Breast epithelium (tissue), 4 donors: ENCODE measurements at regions not wholly inside any gene's neighbourhood (a gene's known extent, or its start where the extent isn't known, plus 50 kb on each side); places are given as distances from the start of the nearest gene placed in this dataset.

Experiments used
- DNase-seq, 2 donors: peaks; one replicate each; pipeline ENCODE4 v3.0.0-alpha.2; 2019; ENCODE audit warnings: low spot score in 2 of 2
- H3K27ac ChIP-seq, 2 donors: fragments of 200-600 bp; sonication (generic) in 1 of 2; one replicate each; pipeline ENCODE4 v1.5.1; 2016 to 2019; ENCODE audit warnings: mild to moderate bottlenecking in 1 of 2
- H3K27me3 ChIP-seq, 2 donors: fragments of 200-600 bp; sonication (generic) in 1 of 2; one replicate each; pipeline versions ENCODE4 v1.5.1 to v1.6.0; 2017 to 2019; ENCODE audit warnings: control low read depth in 1 of 2, mild to moderate bottlenecking in 1 of 2
- H3K36me3 ChIP-seq: fragments of 200-600 bp; one replicate; pipeline ENCODE4 v1.5.1; 2019
- H3K4me1 ChIP-seq, 2 donors: fragments of 200-600 bp; sonication (generic); one replicate each; pipeline ENCODE4 v1.5.1; 2016 to 2019; ENCODE audit warnings: control low read depth in 1 of 2
- H3K4me3 ChIP-seq, 3 donors: fragments of 200-600 bp; sonication (generic); 1 replicate in 2 of 3; 2 replicates in 1 of 3; pipeline ENCODE4 v1.5.1; 2016 to 2019; ENCODE audit warnings: mild to moderate bottlenecking in 3 of 3, moderate library complexity in 2 of 3
- H3K9me3 ChIP-seq, 2 donors: fragments of 200-600 bp; sonication (generic) in 1 of 2; one replicate each; pipeline ENCODE4 v1.5.1; 2016 to 2019; ENCODE audit warnings: control low read depth in 1 of 2
- POLR2A ChIP-seq: fragments of 450-650 bp; IDR thresholded peaks from one replicate; pipeline ENCODE4 v1.6.1; 2016; ENCODE audit warnings: antibody characterized with exemption, mild to moderate bottlenecking, moderate library complexity
- POLR2AphosphoS5 ChIP-seq, 3 donors: sonication (generic); formaldehyde crosslinking; IDR thresholded peaks; one replicate each; pipeline ENCODE4 v1.6.1; 2017; ENCODE audit warnings: antibody characterized with exemption in 3 of 3
- intact Hi-C: fragments of 100-400 bp; cut with DNase I; formaldehyde crosslinking; loops from one replicate; pipeline ENCODE4 v1.15.1; 2023; ENCODE audit warnings: low total_unique reads
- TF ChIP-seq, protein P1 (sequence below), 3 donors: fragments of 450-650 bp; IDR thresholded peaks; one replicate each; pipeline ENCODE4 v1.5.1; 2016 to 2017; ENCODE audit warnings: antibody characterized with exemption in 3 of 3, mild to moderate bottlenecking in 3 of 3, moderate library complexity in 3 of 3

DNA sequence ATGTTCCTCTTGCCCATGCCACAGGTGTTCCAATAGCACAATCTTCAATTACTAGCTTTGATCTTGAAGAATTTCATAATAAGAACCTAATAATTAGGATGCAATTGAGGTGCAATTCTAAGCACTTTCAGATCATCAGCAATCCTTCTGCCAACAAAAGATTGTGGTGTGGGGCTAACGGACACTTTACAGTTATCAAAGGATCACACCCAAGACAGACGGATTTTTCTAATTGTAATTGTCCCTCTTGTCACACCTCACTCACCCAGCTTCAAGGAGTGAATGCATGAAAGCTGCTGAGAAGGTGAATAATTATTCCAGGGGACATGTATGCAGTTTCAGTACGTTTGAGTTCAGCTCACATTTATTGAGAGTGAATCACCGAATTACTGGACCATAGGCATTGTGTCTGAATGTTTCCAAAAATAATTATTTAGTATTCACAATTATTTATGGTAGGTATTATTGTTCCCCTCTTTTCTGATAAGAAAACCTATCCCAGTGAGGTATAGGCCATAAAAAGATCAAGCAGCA lies 438.5 kb upstream of the TRIB2 start:
- Histone ChIP-seq H3K9me3 (no peaks in the 10 kb centered on the region), H3K36me3 (no peaks in the 10 kb centered on the region), H3K27me3 (no peaks in the 10 kb centered on the region), H3K4me3 (no peak overlapping the region), H3K4me1 (no peaks in the 10 kb centered on the region), H3K27ac (no peak overlapping the region)
- TF ChIP-seq POLR2AphosphoS5 (IDR thresholded peaks at IDR 0.05): no peak
- TF ChIP-seq, protein P1, sequence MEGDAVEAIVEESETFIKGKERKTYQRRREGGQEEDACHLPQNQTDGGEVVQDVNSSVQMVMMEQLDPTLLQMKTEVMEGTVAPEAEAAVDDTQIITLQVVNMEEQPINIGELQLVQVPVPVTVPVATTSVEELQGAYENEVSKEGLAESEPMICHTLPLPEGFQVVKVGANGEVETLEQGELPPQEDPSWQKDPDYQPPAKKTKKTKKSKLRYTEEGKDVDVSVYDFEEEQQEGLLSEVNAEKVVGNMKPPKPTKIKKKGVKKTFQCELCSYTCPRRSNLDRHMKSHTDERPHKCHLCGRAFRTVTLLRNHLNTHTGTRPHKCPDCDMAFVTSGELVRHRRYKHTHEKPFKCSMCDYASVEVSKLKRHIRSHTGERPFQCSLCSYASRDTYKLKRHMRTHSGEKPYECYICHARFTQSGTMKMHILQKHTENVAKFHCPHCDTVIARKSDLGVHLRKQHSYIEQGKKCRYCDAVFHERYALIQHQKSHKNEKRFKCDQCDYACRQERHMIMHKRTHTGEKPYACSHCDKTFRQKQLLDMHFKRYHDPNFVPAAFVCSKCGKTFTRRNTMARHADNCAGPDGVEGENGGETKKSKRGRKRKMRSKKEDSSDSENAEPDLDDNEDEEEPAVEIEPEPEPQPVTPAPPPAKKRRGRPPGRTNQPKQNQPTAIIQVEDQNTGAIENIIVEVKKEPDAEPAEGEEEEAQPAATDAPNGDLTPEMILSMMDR (IDR thresholded peaks at IDR 0.05): no peak
- no peak for TF ChIP-seq POLR2A
- intact Hi-C loops: no loop called here
- no peak for DNase-seq

DNA sequence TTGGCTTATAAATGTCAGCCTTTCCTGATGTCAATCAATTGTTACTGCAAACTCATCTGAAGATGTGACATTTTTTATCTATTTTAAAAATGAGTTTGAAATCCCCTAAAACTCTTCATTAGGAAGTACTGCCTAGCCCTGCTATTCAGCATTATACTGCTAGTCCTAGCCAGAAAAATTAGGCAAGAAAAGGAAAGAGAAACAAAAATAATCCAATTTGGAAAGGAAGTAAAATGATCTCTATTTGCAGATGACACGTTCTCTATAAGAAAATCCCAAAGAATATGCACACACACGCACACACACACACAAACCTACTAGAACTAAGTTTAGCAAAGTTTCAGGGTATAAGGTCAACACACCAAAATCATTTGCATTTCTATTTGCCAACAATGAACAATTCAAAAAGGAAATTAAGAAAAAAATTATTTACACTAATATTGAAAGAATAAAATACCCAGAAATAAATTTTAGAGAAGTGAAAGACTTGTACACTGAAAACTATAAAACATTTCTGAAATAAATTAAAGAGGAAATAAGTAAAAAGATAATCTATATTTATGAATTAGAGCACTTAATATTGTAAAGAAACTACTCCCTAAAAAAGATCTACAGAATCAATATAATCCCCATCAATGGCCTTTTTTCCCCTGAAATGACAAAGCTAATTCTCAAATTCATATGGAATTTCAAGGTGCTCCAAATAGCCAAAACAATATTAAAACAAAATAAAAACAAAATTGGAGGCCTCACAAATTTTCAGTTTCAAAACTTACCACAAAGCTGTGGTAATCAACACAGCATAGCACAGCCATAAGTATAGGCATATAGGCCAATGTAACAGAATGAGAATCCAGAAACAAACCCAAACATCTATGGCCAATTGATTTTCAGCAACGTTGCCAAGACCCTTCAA lies 433.7 kb upstream of the TRIB2 start:
- Histone ChIP-seq H3K27ac (no peak overlapping the region), H3K9me3 (no peaks in the 10 kb centered on the region), H3K4me3 (no peak overlapping the region), H3K36me3 (no peaks in the 10 kb centered on the region), H3K27me3 (no peaks in the 10 kb centered on the region), H3K4me1 (no peaks in the 10 kb centered on the region)
- no peak for DNase-seq
- no peak for TF ChIP-seq POLR2A
- TF ChIP-seq, protein P1 (IDR thresholded peaks at IDR 0.05): no peak
- intact Hi-C loops: no loop called here

DNA sequence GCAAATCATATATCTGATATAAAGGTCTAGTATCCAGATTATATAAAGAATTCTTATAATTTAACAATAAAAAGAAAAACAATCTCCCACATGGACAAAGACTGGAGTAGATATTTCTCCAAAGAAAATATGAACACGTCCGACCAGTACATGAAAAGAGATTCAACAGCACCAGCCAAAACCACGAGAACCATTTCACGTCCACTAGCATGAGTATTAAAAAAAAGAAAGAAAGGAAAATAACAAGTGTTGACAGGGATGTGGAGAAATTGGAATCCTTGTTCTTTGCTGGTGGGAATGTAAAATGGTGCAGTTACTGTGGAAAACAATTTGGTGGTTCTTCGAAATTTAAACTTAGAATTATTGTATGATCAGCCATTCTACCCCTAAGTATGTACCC lies 432.7 kb upstream of the TRIB2 start:
- H3K27me3 ChIP-seq: no peaks in the 10 kb centered on the region
- no peaks in the 10 kb centered on the region for H3K4me1 ChIP-seq
- H3K9me3 ChIP-seq: no peaks in the 10 kb centered on the region
- TF ChIP-seq, protein P1 (IDR thresholded peaks at IDR 0.05): no peak
- TF ChIP-seq POLR2A (no peak), POLR2AphosphoS5 (IDR thresholded peaks at IDR 0.05) (no peak)
- DNase-seq: no peak
- intact Hi-C loops: no loop called here
- no peaks in the 10 kb centered on the region for H3K36me3 ChIP-seq
- no peak overlapping the region for H3K27ac ChIP-seq
- H3K4me3 ChIP-seq: no peak overlapping the region

DNA sequence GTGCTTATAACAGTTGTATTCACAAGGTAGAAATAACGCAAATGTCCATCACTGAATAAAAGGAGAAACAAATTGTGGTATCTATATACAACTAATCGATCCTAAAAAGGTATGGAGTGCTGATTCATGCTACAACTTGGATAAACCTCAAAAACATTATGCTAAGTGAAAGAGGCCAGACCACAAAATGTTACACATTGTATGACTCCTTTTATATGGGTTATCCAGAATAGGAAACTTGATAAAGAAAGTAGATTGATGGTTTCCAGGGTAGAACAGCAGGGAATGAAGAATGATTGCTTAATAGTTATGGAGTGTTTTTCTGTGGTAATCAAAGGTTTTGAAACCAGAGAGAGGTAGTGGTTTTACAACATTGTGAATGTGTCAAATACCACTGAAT lies 432.2 kb upstream of the TRIB2 start:
- DNase-seq: no peak
- intact Hi-C loops: no loop called here
- Histone ChIP-seq H3K4me3 (no peak overlapping the region), H3K9me3 (no peaks in the 10 kb centered on the region), H3K27ac (no peak overlapping the region), H3K27me3 (no peaks in the 10 kb centered on the region), H3K4me1 (no peaks in the 10 kb centered on the region), H3K36me3 (no peaks in the 10 kb centered on the region)
- TF ChIP-seq, protein P1 (IDR thresholded peaks at IDR 0.05): no peak
- no peak for TF ChIP-seq POLR2A
- no peak for TF ChIP-seq POLR2AphosphoS5 (IDR thresholded peaks at IDR 0.05)

DNA sequence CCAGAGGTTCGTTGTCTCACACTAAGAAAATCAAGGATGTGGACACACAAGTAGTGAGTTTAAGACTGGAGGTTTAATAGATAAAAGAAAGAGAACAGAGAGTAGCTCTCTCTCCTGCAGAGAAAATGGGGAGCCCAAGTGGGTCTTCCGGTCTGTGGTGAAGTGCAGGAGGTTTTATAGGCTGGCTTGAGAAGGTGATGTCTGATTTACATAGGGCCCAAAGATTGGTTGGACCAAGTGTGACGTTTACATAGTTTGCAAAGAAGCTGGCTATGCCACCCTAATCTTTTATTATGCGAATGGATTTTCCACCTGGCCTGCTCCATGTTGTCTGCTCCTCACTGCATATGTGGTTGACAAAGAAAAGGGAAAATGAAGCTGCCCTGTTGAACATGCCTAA lies 430.4 kb upstream of the TRIB2 start:
- no peak overlapping the region for H3K4me3 ChIP-seq
- DNase-seq: no peak
- no peaks in the 10 kb centered on the region for H3K36me3 ChIP-seq

More for the DNA sequence above, 430.4 kb upstream of the TRIB2 start:
- intact Hi-C loops: no loop called here
- Histone ChIP-seq H3K4me1 (no peaks in the 10 kb centered on the region), H3K9me3 (no peaks in the 10 kb centered on the region), H3K27me3 (no peaks in the 10 kb centered on the region), H3K27ac (no peak overlapping the region)
- TF ChIP-seq POLR2A (no peak), POLR2AphosphoS5 (IDR thresholded peaks at IDR 0.05) (no peak)
- TF ChIP-seq, protein P1 (IDR thresholded peaks at IDR 0.05): no peak
